HUDEP-2 (cell line): ENCODE measurements at regions not wholly inside any gene's neighbourhood (a gene's known extent, or its start where the extent isn't known, plus 50 kb on each side); places are given as distances from the start of the nearest gene placed in this dataset.

Experiments
- DNase-seq, 76 experiments: peaks; one replicate each; lab custom pipeline; 2025; ENCODE audit not compliant: unreplicated experiment in 76 of 76; lab: John Stamatoyannopoulos, UW

DNA sequence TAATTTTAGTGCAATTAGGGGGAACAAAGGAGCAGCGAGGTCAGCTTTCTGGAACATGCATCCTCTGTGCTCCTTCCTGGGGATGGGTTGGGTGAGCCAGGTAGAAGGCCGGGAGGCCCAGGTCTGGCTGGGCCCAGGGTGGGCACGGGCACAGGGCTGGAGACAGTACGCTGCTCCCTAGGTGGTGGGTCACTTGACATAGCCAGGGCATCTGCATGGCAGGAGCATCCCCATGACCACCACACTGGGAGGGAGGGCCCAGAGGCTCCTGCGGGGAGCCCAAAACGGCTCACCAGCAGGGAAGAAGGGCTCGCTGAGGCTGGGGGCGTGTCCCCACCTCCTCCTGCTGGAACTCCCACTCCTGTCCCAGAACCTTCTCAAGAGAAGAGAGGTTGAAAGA, 216.8 kb downstream of the NXNL2 start:
- no peak for DNase-seq

DNA sequence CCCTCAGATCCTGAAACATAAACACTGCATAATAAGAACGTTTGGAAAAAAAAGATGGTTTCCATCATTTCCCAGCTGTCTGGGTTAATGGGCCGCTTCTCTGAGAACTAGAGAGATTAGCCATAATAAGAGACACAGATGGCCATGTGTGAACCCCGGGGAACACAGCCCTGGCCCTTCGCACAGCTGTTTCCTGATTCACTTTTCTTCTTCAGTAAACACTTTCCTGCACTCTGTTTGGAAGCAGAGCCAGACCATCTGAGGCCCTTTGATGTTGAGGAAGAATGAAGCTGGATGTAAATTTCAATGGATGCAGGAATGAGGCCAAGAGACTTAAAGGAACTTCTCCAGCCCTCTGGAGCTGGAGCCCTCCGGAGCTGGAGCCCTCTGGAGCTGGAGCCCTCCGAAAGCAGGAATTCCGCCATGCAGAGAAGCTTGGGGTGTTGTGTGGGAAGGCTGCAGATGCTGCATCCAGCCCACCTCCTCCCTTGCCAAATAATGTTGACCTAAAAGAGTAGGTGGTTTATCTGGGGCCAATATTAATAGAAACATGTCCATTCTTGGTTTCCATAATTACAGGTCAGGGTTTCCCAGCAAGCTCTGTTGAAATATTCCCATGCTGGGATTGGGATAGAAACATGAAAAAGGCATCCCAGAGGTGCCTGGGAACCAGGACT, 218.9 kb downstream of the NXNL2 start:
- no peak for DNase-seq

DNA sequence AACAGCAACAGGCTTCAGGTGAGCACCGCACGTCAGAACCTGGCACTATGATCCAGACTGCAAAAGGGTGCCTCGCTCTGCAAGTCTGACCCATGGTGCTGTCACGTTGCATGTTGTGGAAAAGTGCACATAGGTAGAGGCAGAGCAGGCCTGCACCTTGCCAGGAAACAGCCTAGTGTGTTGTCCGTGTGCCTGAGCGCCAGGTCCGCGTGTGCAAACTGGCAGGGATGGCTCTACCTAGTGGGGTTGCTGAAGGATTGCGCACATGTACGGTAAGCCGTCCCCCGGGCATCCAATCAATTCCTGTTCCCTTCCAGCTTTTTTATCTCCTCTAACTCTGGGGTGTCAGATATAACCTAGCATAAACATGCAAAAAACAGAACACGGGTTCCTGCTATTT, 219.5 kb downstream of the NXNL2 start:
- DNase-seq = no peak

DNA sequence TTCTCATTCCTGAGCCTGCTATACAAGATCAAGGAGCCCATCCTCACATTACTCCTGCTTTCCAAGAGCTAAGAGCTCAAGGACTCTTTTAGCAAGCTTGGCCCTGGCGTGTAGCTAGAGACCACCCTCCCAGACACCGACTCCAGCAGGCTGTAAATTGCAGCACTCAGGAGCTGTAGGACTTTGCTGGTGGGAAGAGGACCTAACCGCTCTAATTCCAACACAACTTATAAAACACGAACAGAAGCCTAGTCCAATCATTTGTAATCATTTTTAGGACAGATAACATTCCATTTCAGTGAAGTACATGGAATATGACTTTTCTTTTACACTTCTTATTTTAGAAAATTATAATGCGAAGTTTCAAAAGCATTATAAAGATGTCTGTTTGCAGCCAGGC, 219.9 kb downstream of the NXNL2 start:
- no peak for DNase-seq

DNA sequence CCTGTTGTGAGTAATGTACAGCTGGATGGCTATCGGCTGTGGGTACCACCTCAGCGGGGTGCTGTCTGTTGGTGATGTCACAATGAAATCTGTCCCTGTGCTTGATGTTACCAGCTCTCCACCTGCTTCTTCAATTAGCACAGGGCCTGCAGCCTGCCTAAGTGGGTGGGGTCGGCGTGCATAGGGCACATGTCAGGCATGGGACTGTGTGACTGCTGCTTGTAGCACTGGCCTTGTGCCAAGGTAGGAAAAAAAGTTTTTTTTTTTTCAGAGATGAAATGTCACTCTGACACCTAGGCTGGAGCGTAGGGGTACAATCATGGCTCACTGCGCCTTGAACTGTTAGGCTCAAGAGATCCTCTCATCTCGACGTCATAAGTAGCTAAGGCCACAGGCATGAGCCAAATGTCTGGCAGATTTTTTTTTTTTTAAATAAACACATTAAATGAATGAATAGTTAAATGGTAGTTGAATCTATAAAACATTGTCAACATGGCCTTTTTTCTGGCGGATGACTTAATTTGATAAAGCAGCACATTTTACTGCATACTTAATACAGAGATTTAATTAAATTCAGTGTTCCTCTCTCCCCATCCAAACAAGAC, 222.5 kb downstream of the NXNL2 start:
- peak in 1 of 76 experiments; percentile 33 for DNase-seq

DNA sequence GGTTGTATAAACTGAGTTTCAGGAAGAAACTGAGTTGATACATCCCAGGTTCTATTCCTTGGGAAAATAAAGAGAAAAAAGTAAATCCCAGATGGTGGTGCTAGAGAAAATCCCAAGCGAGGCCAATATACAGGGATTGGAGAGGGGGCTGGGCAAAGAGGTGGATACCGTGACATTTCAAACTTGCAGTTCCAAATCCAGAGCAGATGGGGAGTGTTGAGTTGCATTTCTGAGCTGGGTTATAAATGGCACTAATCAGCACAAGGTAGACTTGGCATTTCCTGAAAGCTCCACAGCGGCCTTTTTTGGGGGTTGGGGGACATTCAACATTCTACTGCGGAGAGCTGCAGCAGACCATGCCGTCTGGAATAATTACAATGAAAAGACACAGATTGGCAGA, 224.4 kb downstream of the NXNL2 start:
- DNase-seq = no peak

DNA sequence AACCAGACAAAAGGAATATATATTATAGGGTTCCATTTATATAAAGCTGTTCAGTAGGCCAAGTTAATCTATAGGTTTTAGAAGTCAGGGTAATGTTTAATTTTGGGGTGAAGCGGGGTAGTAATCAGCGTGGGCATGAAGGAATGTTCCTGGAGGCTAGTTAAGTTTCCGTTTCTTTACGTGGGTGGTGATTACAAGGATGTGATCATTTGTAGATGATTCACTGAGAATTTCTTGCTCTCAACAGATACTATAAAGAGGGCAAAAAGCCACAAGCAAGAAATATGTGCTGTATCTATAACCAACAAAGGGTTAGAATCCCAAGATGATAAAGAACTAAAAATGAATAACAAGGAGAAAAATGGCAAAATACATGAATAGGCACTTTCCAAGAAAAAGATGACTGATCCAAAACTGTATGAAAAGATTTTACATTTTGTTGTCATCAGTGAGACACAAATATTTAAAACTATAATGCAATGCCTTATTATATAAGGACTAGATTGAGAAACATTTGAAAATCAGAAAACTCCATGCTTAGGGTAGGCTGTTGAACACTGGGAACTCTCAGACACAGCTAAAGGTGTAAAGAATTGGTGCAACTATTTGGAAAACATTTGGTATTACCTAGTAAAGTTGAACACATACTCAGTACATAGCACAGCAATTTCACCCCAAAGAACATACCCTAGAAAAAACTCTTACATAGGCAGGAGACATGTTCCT, 224.3 kb upstream of the S1PR3 start:
- peak in 2 of 76 experiments; percentile 4 to 28 for DNase-seq

DNA sequence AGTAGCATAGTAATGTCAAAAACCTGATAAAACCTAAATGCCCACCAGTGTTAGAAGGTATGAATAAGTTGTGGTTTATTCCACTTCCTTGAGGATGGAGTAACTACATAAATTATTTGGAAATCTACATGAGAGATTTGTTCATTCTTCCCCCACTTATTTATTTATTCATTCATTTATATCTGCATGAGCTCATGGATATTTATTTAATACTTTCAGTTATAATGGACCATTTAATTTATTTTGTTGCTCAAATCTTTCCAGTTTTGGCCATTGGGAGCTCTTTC, 223.8 kb upstream of the S1PR3 start:
- no peak for DNase-seq

DNA sequence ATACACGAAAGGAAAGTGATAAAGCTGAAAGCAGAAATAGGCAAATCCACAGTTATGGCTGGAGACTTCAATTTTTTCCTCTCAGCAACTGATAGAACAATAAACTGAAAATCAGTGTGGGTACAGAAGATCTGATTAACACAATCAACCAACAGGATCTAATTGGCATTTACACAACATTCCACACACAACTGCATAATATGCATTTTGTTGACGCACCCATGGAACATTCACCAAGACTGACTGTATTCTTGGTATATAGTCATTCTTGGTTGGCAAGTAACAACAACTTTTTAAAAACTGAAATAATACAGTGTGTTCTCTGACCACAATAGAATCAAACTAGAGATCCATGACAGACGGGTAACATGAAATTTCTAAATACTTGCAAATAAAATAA, 218.7 kb upstream of the S1PR3 start:
- DNase-seq = no peak

DNA sequence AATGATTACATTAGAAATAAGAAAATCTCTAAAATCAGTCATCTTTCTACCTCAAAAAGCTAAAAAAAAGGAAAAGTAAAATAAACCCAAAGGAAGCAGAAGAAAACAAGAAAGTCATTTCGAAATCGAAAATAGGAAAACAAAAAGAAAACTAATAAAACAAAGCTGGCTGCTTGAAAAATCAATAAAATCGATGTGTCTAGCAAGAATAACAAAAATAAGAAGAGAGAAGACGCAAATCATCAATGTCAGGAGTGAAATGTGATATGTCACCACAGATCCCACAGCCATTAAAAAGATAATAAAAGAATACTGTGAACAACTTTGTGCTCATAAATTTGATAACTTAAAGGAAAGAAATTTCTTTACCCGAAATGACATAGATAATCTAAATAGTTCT, 218.1 kb upstream of the S1PR3 start:
- DNase-seq = no peak

DNA sequence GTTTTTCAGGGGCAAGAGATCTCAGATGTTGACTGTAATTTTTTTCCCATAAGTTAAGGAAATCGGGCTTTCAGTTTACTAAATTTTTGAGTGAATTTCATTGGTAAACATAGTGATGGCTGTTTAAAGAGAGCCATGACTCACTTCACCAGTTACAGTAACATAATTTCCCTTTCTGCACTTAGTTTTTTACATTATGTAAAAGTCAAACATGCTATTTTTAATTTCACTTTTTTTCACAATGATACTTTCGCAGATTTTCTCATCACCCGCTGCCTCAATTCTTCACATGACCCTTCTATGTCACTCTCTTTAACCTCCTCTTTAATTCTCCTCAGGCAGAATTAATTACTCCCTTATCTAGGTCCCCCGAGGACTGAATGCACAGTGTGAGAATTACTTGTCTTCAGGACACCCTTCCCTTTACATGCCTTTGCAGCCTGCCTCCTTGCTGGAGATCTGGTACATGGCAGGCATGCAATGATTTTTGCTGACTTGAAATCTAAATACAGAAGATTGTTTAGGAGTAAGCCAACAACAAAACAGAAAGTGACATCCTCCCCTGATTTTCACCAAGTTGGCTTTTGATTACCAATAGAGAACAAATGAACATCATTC, 217.5 kb upstream of the S1PR3 start:
- no peak for DNase-seq

DNA sequence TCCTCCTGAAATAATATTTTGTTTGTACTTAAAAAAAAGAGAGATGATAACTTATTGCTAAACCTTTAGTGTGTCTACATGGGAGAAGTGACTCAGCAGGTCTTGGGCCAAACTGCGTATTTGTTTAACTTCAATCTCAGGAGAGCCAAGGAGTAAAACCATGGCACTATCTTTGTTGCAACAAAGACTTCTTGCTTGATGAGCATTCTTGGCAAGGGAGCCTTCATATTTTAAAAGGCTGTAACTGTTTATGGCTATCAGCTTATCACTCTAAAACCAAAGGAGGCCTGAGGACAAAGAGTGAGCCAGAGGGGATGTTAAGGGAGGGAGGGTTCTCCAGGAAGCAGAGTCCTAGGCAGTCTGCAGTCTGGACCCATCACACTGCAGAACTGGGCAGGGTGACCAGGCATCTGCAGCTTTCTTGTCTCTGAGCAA, 216.2 kb upstream of the S1PR3 start:
- DNase-seq = peak in 10 of 76 experiments; percentile 15 to 51 (median 26)

DNA sequence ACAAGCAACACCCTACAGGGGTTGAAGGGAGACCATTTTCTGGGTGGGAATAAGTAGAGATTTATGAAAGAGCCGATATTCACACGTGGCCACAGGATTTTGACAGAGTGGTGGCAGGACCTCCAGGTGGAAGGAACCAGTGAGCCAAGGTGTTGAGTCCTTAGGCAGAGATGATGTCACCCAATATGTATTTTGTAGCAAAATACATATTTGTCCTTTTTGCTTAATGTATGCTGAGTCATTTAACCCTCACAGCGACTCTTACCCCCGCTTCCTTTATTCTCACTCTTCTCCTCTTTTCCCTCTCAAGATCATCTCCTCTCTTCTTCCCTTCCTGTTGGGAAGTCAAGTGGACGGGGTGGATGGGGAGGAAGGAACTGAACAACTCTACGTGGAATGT, 215.7 kb upstream of the S1PR3 start:
- no peak for DNase-seq

DNA sequence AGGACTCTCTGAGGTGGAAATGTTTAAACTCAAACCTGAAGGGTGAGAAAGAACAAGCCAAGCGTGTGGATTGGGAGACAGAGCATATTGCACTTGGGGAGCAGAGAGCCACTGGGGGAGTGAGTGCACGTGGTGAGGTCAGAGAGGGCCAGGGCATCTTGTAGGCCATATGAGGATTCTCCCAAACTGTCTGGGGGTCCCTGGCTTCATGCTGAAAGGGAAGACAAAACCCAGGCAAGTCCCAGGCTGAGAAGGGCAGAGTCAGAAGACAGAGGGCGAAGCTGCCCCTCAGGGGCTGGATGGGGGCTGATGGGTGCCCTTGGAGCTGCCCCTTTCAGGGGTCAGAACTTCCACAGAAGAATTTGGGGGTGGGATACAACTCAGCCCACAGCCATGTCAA, 215.3 kb upstream of the S1PR3 start:
- no peak for DNase-seq

DNA sequence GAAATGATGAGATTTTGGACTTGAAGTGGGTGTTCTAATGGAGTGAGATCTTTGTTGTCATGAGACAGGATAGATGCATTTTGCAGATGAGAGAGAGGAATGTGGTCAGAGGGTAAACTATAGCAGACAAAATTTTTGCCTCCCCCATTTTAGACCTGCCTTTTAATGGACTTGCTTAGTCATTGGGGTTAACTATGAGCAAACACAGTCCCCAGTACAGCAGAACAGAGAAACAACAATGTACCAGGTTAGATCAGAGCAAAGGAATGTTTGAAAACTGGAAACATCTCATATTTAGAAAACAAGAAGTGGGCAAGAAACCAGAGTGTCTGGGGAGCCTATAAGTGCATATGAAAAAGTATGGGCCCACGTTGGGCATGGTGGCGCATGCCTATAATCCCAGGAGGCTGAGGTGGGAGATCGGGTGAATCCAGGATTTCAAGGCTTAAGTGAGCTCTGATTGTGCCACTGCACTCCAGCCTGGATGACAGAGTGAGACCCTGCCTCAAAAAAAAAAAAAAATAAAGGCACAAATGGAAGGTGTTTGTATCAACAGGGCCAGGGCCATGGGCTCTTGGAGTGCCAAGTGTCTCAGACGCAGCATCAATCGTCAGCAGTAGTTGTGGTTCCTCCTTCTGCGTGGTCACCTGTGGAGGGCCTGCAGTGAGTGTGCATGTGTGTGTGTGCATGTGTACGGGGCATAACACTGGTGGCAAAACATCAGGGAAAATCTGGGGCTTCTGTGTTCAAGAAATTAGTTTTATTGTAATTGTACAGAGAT, 214.4 kb upstream of the S1PR3 start:
- DNase-seq = no peak

DNA sequence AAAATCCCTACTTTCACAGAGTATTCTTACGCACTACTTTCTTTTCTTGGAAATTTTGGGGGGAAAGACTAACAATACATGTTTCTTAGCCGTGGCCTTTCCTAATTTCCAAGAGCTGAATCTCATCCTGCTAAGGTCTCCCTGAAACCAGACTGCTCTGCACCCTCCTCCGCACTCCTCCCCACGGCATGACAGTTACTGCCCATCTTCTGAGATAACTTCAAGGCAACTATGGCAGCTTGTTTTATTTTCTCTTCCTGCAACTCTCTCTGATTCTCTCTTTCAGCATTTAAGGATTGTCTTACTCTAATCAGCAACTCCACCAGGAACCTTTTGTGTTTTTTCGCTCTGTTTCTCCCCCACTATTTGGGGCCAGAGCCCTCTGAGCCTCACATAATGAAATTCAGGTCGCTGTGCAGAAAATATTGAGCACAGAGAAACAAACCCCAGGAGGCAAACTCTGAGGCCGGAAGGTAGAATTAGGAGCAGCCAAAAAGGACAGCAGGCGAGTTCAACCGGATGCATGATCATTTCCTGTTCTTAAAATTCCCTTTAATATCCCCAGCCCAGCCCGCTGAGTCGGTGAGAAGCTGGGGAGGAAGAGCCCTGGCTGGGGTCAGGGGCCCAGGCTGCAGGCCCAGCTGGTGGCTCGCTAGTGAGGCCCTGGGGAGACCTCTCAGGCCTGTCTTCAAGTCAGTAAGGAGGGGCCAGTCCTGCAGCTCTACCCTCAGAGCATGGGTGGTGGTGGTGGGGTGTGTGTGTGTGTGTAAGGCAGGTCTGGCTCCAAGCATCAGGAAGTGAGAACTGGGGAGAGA, 213.6 kb upstream of the S1PR3 start:
- no peak for DNase-seq

DNA sequence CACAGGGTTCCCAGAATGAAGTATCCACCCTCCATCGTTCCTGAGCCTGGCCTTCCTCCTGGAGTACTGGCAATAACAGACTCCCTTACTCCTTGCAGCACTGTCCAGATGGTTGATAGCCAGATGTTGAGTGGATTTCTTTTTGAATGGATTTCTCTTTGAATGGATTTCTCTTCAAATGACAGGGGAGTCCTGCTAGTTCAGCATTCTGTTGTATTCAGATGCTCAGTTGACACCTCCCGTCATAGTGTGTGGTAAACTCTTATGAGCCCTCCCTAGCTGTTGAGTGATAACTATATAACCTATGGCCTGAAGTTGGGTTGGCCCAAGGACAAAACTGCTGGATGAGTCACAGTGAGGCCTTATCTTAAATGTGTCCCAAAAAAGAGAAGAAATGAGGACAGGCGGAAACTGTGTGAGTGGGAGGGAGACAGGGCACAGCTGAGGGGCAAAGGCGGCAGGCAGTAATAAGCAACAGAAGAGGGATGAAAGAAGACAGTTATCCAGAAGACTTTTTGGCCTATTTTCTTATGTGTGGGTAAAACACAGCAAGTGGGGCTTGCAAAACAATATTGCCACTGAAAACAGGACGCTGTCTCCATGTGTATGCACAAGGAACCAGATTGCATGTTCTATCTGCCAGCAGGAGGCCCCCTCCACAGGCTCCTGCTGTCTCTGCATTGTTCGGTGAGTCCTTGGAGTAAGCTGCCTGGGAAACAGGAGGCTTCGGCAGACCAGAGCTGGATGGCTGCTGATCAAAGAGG, 209.5 kb upstream of the S1PR3 start:
- DNase-seq = peak in 70 of 76 experiments; percentile 7 to 92 (median 72)

DNA sequence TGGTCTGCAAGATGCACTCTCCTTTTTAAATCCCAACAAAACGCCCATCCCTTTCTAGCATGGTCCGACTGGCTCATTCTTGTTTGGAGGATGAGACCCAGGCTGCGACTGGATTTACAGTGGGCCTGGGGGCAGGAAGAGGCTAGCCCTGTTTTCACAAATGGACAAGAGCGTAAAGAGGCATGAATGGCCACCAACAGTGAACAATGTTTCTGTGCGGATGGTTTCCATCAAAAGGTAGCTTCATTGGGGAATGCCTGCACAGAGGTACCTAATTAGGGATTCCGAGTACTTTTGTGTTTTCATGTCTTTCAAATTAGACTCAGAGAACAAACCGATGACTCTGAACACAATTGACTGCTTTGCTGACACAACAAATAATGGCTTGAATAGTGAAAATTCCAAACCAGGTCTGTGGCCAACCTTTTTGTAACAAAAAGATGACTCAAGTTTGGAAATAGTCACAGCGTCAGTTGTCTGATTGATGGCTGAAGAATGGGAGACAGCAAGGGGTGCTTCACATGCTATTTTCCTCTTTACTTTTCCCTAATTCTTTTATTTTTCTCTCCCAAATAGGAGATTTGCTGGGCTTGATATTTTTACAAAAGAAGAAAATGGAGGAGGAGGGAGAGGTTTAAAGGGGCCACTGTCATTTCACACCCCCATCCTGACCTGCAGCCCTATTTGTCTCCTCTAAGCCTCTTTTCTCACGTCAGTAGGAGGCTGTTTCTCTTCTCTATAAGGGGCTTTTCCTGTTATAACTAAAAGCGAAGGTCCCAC, 208.1 kb upstream of the S1PR3 start:
- DNase-seq = no peak

DNA sequence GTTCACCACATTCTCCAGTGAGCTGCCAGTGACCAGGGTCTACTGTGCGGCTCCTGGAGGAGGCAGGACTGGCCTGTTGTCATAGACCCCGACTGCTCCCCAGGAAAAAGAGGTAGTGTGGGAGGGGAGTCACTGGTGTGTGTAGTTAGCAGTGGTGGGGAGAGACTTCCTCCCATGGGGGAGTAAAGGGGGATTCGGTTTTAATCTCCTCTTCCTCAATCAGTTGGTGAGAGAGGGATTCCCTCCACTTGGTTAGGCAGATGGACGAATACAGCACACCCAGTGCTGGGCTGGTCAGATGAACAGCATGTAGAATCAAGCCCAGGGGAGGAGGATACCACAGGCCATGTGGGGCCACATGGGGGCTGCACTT, 207.6 kb upstream of the S1PR3 start:
- DNase-seq = no peak
